HG02840 (cell line): ENCODE measurements at regions not wholly inside any gene's neighbourhood (a gene's known extent, or its start where the extent isn't known, plus 50 kb on each side); places are given as distances from the start of the nearest gene placed in this dataset.
A peak's percentile ranks its signal among the peaks of the same experiment; 100 is the strongest.

ENCODE experiments used
- ATAC-seq: cut with Tn5 transposase; IDR thresholded peaks from one replicate; pipeline ENCODE4 v1.9.1; 2021; ENCODE audit warnings: mild to moderate bottlenecking, moderate library complexity, moderate number of reproducible peaks; ENCODE audit not compliant: unreplicated experiment, low FRiP score

DNA sequence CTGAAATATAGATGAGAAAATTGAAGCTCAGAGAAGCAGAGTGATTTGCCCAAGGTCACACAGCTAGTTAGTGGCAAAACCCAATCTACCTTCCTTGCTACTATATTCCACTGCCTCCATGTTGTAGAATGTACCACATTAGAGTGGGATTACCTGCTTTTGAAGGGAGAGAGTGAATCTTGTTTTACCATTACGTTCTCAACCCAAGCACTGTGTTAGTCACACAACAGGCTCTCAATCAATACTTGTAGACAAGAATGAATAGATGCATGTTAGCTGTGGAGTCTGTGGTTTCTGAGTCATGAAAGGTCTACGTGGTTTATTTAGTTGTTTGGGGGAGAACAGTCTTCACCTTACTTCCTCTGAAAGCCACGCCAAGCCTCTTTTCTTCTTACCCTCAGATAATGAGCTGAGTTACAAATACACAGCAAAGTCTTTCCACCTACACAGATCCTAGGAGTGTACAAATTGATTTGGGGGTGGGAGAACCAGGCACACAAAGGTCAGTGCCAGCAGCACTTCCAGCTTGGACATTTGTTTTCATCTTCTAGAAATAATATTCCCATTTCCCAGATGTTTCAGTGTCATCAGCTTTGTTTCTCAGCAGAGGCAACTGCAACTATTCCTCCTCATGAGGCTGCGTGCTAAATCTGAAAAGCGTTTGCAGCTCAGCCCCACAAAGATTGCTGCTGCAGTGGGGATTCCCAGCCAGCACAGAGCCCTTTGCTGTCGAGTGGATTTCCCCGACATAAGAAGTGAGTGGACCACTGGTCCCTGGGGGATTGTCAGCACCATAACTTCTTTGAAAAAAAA is 71.5 kb upstream of the ADO start:
- peak; percentile 75 for ATAC-seq

DNA sequence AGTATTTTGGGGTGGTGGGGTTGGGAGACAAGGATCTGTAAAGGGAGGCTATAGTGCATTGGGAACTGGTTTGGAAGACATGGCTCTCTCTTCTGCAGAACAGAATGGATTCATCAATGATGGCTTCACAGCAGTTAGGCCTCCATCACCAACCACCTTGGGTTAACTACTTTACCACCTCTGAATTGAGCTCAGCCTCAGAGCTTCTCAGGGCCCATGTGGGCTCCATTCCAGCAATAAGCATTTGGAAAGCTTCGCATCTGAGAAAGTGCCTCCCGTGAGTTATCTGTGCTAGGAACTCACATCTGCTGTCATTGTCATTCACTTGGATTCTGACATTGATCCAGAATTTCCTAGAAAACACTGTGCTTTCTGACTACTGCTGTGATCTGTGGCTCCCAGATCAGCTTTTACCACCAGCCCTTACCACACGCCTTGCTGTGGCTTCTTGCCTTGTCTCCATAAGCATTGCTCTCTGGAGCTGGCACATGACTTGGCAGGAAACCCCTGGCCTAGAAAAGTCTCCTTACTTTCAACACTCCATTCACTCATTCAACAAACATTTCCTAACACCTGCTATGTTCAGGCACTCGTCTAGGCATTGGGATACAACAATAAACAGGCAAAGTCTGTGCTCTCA is 70.7 kb upstream of the ADO start:
- peak; percentile 3 for ATAC-seq

DNA sequence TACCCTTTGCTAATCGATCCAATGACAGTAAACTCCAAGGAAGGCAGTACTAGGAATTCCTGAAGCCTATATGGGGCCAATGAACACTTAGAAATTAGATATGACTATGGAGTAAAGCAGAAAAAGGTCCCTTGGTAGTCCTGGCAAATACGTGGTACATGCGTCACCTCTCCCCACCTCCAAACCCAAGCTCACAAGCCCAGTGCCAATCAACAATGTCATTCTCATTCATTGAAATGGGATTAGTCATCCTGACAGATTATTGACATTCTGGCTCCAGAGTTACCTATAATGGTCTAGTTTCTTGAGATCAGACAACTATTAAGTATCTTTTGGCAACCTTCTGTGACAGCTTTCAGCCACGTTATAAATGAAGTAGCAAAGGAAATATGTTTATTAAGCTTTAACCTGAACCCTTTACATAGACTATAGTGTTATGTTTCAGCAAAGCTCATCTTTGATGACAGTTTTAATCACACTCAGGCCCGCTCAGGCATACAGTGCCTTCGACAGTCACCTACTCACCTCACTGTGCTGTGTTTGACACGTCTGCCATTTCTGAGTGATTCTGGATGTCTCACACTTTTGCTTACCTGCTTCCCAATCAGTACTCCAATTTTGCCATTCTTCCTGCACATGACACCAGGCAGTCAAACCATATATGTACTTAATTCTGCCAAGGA is 69.6 kb upstream of the ADO start:
- no peak for ATAC-seq

DNA sequence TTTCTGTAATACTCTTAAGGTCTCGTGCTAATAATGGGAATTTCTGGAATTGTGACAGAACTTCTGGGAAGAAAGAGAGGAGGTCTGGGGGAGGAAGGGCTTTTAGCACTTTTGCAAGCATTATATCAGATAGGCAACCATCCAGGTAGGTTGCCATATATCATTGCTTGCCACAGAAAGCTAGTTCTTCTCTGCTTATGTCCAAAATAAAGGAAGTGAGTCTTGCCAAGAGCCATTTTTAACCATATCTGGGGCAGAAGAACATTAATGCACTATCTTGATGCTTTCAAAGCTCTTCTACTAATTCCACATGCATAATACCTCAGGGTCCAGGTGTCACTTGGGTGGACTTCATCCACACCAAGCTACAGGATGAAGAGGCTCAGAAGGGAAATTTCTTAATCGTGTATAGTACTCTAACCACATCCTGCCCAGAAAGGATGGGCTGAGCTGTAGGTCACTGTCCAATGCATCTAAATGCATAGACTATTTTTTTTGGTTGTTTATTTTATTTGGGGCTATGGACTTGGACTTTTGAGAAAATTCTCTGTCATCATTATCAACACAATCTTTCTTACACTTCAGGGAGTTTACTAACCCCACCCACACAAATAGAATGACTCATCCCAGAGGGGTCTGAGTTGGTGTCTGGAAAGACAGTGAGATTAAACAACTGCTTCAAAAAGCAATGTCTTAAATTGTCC is 68.9 kb upstream of the ADO start:
- ATAC-seq, result peak; percentile 49

DNA sequence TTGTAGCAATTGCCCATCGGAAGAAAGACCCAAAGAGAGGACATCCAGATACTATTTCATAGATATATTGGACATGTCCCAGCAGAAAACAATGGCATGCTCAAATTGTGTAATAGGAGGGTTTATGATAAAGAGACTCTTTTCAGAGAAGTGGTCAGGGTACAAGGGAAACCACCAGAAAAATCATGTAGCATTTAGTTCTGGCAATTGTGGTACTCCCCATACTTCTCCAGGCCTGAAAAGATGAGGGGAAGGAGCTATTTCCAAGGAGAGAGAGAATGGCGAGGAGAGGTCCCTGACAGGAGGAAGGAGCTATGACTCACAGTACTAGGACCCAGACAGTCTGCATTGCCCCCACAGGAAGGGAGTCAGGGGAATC is 68.4 kb upstream of the ADO start:
- no peak for ATAC-seq

DNA sequence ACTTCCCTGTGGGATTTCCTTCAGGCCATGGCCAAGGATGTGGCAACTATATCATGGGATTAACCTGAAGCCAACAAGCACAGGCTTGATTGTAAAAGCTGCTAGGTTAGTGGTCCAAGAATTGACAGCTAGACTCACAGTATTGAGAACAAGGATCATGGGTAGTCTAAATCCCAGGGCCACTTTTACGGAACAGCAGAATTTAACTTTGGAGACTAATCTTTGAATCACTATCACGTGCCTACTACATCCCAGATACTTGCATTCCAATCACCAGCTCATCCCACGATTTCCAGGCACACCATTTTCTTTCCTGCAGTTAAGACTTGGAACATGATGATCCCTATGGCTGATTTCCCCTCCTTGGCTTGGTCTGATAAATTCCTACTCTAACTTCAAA is 65.6 kb upstream of the ADO start:
- ATAC-seq, result no peak

DNA sequence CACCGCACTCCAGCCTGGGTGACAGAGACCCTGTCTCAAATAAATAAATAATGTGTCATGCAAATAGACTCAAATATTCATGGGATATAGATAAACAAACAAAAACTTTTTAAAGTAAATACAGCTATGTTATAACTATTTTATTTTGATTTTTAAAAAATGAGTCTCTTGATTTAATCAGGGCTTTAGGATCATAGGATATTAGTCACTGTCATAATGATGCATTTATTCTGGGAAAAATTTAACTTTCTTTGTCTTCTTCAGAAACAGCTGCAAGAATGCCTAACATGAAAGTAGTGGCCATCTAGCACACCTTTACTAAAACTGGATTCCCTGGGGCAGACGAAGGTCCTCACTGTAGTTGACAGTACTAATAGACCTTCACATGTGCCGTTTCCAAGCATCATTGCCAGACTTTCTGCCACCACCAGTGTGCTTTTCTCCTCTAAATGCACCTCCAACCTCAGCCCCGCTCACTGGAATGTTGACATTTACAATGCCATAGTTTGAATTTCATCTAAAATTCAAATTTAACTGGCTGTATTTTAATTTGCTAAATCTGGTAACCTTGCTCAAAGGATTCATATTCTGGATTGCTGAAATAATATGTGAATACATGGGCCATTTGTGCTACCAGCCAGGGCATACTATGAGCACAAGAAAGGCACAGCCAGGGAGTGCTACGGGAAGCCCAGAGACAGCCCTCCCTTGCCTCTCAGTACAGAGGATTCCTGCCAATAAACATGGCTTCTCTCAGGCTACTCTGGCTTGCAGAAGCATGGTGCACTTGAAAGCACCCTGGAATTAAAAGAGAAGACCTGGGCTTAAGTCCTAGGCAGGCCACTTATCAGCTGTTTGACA is 63.4 kb upstream of the ADO start:
- no peak for ATAC-seq

DNA sequence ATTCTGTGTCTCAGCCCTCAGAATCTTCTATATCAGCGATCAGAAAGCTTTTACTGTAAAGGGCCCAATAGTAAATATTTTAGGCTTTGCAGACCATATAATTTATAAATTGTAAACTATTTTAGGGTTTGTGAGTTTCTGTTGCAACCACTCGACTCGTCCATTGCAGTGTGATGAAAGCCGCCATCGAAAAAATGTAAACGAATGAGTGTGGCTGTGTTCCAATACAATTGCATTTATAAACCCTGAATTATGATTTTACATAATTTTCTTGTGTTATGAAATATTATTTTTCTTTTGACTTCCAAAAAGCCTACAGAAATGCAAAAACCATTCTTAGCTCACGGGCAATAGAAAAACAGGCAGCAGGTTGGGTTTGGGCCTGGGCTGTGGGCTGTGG is 62.5 kb upstream of the ADO start:
- ATAC-seq, result no peak

DNA sequence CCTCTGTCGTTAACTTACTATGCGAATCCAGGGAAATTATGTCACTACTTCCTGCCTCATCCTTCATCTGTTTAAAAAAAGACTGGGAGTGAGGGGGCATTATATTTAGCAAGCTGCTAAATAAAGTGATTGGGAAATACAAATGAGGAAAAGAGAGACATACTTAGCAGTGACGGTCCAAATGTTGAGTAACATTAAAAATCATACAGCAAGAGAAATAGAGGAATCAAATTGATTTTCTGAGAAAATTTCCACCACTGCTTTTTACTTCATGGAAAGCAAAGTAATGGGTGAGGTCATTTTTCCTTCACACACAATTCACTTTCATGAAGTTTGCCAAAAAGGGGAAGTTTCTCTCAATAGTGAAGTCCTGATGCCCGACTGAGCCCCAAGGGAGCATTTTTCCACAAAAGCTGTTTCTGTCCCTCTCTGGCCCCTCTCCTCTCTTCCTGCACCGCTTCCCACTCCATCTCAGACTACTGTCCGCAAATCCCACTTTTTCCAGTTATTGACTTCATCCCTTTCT is 61.9 kb upstream of the ADO start:
- ATAC-seq, result no peak

DNA sequence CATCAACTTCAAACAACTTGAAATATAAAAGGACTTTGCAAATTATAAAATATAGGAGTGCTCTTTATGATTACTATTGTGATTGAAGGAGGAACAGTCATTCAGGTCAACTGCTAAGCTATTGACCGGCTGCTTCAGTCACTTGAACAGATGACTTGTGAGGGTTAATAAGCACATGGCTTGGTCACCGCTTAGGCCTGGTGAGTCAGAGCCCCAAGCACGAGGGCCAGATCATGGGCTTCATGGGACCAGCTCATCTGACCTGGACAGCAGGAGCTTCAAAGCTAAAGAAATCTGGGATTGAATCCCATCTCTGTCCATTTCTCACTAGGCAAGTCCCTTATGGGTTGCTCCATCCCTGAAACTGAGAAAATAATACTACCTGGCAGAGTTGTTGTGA is 60.4 kb upstream of the ADO start:
- no peak for ATAC-seq

DNA sequence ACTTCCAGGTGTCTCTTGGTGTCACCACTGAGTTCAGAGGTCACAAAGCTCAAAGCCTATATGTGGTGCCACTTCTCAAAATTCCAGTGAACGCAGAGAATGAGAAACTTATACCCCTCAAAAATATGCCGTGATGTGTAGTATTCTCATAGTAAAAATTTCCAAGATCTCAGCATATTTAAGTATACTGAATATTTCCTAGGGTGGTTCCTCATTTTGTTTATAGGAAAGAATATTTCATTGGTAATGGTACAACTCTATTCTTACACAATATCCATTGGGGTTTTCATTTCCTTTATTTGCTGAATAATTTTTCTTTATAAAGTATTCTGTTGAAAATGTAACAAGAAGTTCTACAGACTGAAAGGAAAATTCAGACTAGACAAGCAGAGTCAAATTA is 58.9 kb upstream of the ADO start:
- ATAC-seq, result no peak

DNA sequence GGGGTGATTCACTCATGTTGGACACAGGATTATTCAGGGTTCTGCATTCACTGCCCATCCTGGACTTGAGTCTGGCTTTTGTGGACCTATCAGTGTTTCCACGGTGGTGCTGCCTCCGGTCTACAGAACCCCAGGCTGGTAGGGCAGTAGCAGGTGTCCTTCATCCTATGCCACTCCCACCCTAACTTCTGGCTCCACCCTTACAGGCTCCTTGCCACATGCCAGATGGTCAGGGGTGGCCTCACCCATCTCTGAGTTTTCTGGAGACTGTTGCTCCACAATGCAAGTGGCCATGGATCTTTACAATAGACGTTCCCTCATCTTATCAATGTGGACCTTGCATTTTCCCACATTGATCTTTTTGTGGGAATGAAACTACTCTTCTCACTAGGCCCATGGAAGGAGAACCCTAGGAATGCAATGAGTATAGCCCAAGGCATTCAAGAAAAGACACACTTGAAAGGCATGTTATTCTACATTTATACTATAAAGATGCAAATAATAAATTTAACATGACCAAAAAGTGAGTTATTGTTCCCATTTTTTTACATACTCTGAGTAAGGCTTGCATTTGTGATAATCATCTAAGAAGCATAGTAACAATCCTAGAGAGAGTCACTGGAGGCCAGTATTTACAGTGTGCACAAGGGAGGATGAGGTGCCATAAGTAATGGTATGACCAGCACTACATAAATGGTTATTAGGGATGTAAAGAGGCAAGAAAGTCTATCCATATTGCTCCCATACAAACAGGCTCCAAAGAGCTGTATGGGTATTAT is 57.4 kb upstream of the ADO start:
- ATAC-seq, result no peak

DNA sequence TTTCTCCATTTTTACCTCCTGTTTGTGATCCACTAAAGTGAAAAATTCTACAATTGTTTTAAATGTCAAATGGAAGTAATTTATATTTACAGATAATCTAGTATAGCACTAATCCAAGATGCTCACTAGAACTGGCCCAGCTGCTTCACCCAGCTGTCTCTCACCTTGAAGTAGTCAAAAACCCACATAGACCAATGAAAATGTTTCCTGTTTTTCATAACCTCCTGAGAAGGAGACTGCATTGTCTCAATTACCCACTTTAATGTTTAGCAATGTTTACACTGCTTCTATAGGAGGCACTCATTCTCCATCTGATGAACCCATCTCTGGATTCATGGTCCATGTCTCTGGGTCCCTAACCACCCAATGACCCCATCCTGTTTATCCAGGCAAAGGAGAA is 56.1 kb upstream of the ADO start:
- ATAC-seq, result no peak

DNA sequence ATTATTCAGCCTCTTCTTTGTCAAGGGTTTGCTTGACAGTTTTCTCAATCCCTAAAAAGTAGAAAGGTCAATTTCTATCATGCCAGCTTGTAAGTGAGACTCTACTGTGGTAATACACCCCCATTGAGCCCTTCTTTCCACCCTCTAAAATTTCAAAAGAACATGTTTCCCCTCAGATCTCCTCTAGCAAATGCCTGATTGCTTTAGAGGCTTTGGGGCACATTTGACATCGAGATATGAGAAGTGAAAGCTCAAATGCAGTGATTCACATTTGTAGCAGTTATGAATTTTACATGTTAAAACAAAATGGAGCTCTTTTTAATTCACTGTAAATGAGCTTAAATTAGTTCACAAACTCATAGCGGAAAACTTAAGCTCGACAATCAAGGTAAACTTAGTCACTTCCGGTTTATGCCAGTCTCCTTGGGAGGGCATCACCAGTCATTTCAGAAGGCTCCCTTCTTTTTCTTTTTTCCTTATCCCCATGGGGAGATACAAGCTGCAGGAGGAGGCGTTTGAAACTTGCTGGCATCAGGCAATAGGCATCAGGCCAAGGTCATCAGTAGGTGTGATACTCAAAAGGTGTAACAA is 55.3 kb upstream of the ADO start:
- ATAC-seq, result no peak
